Ishikawa (cell line): ENCODE measurements at regions not wholly inside any gene's neighbourhood (a gene's known extent, or its start where the extent isn't known, plus 50 kb on each side); places are given as distances from the start of the nearest gene placed in this dataset.

Experiments
- CEBPB ChIP-seq: IDR thresholded peaks from 2 replicates; pipeline ENCODE4 v1.6.1; 2012
- EGR1 ChIP-seq: IDR thresholded peaks from 2 replicates; pipeline ENCODE4 v1.6.1; 2012
- EP300 ChIP-seq: IDR thresholded peaks from 2 replicates; pipeline ENCODE4 v1.6.1; 2012; ENCODE audit warnings: borderline replicate concordance
- RAD21 ChIP-seq: IDR thresholded peaks from 2 replicates; pipeline ENCODE4 v1.6.1; 2012; ENCODE audit warnings: low read depth
- REST ChIP-seq: IDR thresholded peaks from 2 replicates; pipeline ENCODE4 v1.6.1; 2012; ENCODE audit warnings: low read depth, mild to moderate bottlenecking
- TAF1 ChIP-seq: IDR thresholded peaks from 2 replicates; pipeline ENCODE4 v1.6.1; 2012; ENCODE audit warnings: low read depth, mild to moderate bottlenecking
- USF1 ChIP-seq: IDR thresholded peaks from 2 replicates; pipeline ENCODE4 v1.6.1; 2012

- TF ChIP-seq CEBPB, result no peak
- no peak for TF ChIP-seq REST
- TF ChIP-seq RAD21, result no peak
- TF ChIP-seq EP300, result no peak
- no peak for TF ChIP-seq TAF1
- TF ChIP-seq EGR1, result no peak
- no peak for TF ChIP-seq USF1
These were observed 122.5 kb downstream of the SPATA18 start for GRCh38 chr4:52173470-52174045.
